HG03354 (cell line): ENCODE measurements at regions not wholly inside any gene's neighbourhood (a gene's known extent, or its start where the extent isn't known, plus 50 kb on each side); places are given as distances from the start of the nearest gene placed in this dataset.
"Not testable (repeated sequence)": the region's sequence is repeated elsewhere in the genome, so short reads cannot be mapped to it uniquely, and the experiment has no call there.

ENCODE experiments used
- ATAC-seq: cut with Tn5 transposase; IDR thresholded peaks from one replicate; pipeline ENCODE4 v1.9.1; 2021; ENCODE audit warnings: mild to moderate bottlenecking; ENCODE audit not compliant: unreplicated experiment, poor library complexity, severe bottlenecking

GRCh38 chr15:81752546-81752942, 293.3 kb downstream of the MEX3B start:
- no peak for ATAC-seq

GRCh38 chr15:81751816-81752545, 293.8 kb downstream of the MEX3B start:
- ATAC-seq = no peak

- ATAC-seq = no peak
Observed at GRCh38 chr15:81751256-81751655, 294.6 kb downstream of the MEX3B start.

GRCh38 chr15:81749716-81750375, 296.0 kb downstream of the MEX3B start:
- ATAC-seq = no peak

GRCh38 chr15:81747482-81747881, 298.3 kb downstream of the MEX3B start:
- ATAC-seq = no peak

GRCh38 chr15:81747026-81747425, 298.8 kb downstream of the MEX3B start:
- no peak for ATAC-seq

GRCh38 chr15:81744364-81744763, 301.5 kb downstream of the MEX3B start:
- ATAC-seq = no peak

GRCh38 chr15:81740416-81740815, 305.4 kb downstream of the MEX3B start:
- ATAC-seq = no peak

GRCh38 chr15:81729340-81729739, 316.5 kb downstream of the MEX3B start:
- no peak for ATAC-seq

- ATAC-seq = no peak
Observed at GRCh38 chr15:81728726-81729125, 317.1 kb downstream of the MEX3B start.

GRCh38 chr15:81725590-81725989, 320.2 kb downstream of the MEX3B start:
- ATAC-seq = no peak

- no peak for ATAC-seq
Observed at GRCh38 chr15:81724536-81724935, 321.3 kb downstream of the MEX3B start.

GRCh38 chr15:81723701-81724100, 322.1 kb downstream of the MEX3B start:
- no peak for ATAC-seq

- ATAC-seq = no peak
Observed at GRCh38 chr15:81723113-81723651, 322.6 kb downstream of the MEX3B start.

GRCh38 chr15:81716468-81716867, 329.4 kb downstream of the MEX3B start:
- ATAC-seq = not testable (repeated sequence)

- ATAC-seq = no peak
Observed at GRCh38 chr15:81710328-81710727, 335.5 kb downstream of the MEX3B start.

- not testable (repeated sequence) for ATAC-seq
Observed at GRCh38 chr15:81706816-81707346, 332.9 kb upstream of the TMC3 start.

GRCh38 chr15:81705727-81706126, 331.7 kb upstream of the TMC3 start:
- not testable (repeated sequence) for ATAC-seq

GRCh38 chr15:81686021-81686420, 312.0 kb upstream of the TMC3 start:
- ATAC-seq = no peak

GRCh38 chr15:81685237-81685636, 311.2 kb upstream of the TMC3 start:
- no peak for ATAC-seq

- ATAC-seq = no peak
Observed at GRCh38 chr15:81680829-81681228, 306.8 kb upstream of the TMC3 start.
